Peyer's patch (tissue), 4 donors: ENCODE measurements at regions not wholly inside any gene's neighbourhood (a gene's known extent, or its start where the extent isn't known, plus 50 kb on each side); places are given as distances from the start of the nearest gene placed in this dataset.

Experiments
- DNase-seq, 3 donors: peaks; one replicate each; pipeline ENCODE4 v3.0.0-alpha.2; 2017 to 2019
- H3K27ac ChIP-seq, 4 donors: fragments of 200-600 bp; sonication (generic); one replicate each; pipeline ENCODE4 v1.5.1; 2016 to 2019
- H3K27me3 ChIP-seq, 2 donors: fragments of 200-600 bp; sonication (generic); one replicate each; pipeline ENCODE4 v1.5.1; 2019
- H3K36me3 ChIP-seq, 3 donors: fragments of 200-600 bp; sonication (generic); one replicate each; pipeline ENCODE4 v1.5.1; 2016 to 2019
- H3K4me1 ChIP-seq, 4 donors: fragments of 200-600 bp; sonication (generic); one replicate each; pipeline ENCODE4 v1.5.1; 2016 to 2019
- H3K4me3 ChIP-seq, 4 donors: fragments of 200-600 bp; sonication (generic); 1 replicate in 3 of 4; 2 replicates in 1 of 4; pipeline ENCODE4 v1.5.1; 2016 to 2019; ENCODE audit warnings: mild to moderate bottlenecking in 1 of 4
- H3K9me3 ChIP-seq, 4 donors: fragments of 200-600 bp; sonication (generic); one replicate each; pipeline ENCODE4 v1.5.1; 2016 to 2019; ENCODE audit warnings: mild to moderate bottlenecking in 1 of 4
- POLR2A ChIP-seq, 2 donors: fragments of 450-650 bp; IDR thresholded peaks; one replicate each; pipeline ENCODE4 v1.5.1; 2017; ENCODE audit warnings: antibody characterized with exemption in 2 of 2, mild to moderate bottlenecking in 2 of 2, moderate library complexity in 2 of 2
- TF ChIP-seq, protein P1 (sequence below), 6 experiments: fragments of 450-650 bp in 4 of 6; fragments of 200-600 bp in 2 of 6; sonication (generic) in 1 of 6; IDR thresholded peaks; one replicate each; pipeline ENCODE4 v1.5.1; 2017 to 2019; ENCODE audit warnings: antibody characterized with exemption in 6 of 6, mild to moderate bottlenecking in 3 of 6, moderate library complexity in 1 of 6

DNA sequence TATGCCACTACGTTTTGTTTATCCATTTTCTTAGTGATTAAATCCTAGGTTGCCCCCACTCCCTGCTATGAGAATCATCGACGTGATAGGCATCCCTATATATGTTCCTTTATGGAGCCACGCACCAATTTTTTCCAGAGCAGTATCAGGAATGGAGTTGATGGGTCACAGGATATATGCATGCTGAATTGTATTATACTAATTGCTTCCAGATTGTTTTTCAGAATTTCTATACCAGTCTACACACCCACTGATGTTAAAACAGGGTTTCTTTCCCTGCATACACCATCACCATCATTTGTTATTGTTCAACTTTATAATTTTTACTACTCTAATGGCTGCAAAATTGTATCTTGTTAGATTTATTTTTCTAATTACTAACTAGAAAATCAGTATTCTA is 100.1 kb upstream of the MRPS22 start:
- H3K27me3 ChIP-seq, result no peaks in the 10 kb centered on the region
- no peaks in the 10 kb centered on the region for H3K4me1 ChIP-seq
- no peak overlapping the region for H3K4me3 ChIP-seq
- no peaks in the 10 kb centered on the region for H3K36me3 ChIP-seq
- H3K9me3 ChIP-seq, result no peaks in the 10 kb centered on the region
- no peak for TF ChIP-seq POLR2A (IDR thresholded peaks at IDR 0.05)
- TF ChIP-seq, protein P1, sequence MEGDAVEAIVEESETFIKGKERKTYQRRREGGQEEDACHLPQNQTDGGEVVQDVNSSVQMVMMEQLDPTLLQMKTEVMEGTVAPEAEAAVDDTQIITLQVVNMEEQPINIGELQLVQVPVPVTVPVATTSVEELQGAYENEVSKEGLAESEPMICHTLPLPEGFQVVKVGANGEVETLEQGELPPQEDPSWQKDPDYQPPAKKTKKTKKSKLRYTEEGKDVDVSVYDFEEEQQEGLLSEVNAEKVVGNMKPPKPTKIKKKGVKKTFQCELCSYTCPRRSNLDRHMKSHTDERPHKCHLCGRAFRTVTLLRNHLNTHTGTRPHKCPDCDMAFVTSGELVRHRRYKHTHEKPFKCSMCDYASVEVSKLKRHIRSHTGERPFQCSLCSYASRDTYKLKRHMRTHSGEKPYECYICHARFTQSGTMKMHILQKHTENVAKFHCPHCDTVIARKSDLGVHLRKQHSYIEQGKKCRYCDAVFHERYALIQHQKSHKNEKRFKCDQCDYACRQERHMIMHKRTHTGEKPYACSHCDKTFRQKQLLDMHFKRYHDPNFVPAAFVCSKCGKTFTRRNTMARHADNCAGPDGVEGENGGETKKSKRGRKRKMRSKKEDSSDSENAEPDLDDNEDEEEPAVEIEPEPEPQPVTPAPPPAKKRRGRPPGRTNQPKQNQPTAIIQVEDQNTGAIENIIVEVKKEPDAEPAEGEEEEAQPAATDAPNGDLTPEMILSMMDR (IDR thresholded peaks at IDR 0.05), result no peak
- DNase-seq, result no peak
- H3K27ac ChIP-seq, result no peak overlapping the region

DNA sequence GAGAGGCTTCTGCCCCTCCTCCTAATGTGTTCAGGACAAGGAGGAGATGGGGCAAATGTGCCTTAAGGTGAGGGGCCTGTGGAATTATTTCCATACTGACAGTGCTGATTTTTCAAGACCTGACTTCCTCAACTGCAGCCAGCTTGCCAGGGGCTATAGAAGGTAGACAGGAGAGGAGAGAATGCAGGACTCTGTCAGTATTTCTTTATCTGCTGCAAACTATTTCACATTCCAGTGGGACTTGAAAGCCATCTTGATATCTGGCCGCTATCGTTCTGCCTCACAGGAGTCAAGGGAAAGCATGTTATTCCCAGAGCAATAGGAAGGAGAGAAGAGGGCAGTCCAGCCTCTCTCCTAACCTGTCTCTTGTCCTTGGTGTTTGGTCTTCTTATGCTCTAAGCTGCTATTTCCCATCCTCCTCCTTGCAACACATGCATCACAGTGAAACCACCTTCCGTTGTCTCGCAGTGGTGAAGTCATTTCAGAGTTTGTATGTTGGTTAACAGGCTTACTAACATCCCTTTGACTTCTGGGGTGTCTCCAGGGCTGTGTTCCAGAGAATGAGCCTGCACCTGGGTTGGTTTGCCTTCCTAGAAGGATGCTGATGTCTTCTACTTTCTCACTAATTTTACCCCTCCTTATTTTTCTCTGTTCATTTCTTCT is 95.1 kb upstream of the MRPS22 start:
- no peak for DNase-seq
- no peaks in the 10 kb centered on the region for H3K9me3 ChIP-seq
- no peak for TF ChIP-seq POLR2A (IDR thresholded peaks at IDR 0.05)
- TF ChIP-seq, protein P1 (IDR thresholded peaks at IDR 0.05), result no peak
- H3K4me1 ChIP-seq, result no peaks in the 10 kb centered on the region
- no peak overlapping the region for H3K4me3 ChIP-seq
- no peaks in the 10 kb centered on the region for H3K27me3 ChIP-seq
- H3K27ac ChIP-seq, result no peak overlapping the region
- H3K36me3 ChIP-seq, result no peaks in the 10 kb centered on the region

GRCh38 chr3:139251529-139251928 is 92.3 kb upstream of the MRPS22 start:
- TF ChIP-seq POLR2A (IDR thresholded peaks at IDR 0.05), result no peak
- TF ChIP-seq, protein P1 (IDR thresholded peaks at IDR 0.05), result no peak
- H3K36me3 ChIP-seq, result no peaks in the 10 kb centered on the region
- H3K27ac ChIP-seq, result no peak overlapping the region
- no peak for DNase-seq
- no peak overlapping the region for H3K4me3 ChIP-seq
- no peaks in the 10 kb centered on the region for H3K4me1 ChIP-seq
- H3K27me3 ChIP-seq, result no peaks in the 10 kb centered on the region
- H3K9me3 ChIP-seq, result no peaks in the 10 kb centered on the region

- Histone ChIP-seq H3K4me1 (no peaks in the 10 kb centered on the region), H3K36me3 (no peaks in the 10 kb centered on the region), H3K4me3 (no peak overlapping the region), H3K27me3 (no peaks in the 10 kb centered on the region), H3K9me3 (no peaks in the 10 kb centered on the region), H3K27ac (no peak overlapping the region)
- DNase-seq, result no peak
- TF ChIP-seq, protein P1 (IDR thresholded peaks at IDR 0.05), result no peak
- TF ChIP-seq POLR2A (IDR thresholded peaks at IDR 0.05), result no peak
These were observed 91.1 kb upstream of the MRPS22 start for GRCh38 chr3:139252719-139253118.

GRCh38 chr3:139258276-139258675 is 85.5 kb upstream of the MRPS22 start:
- no peaks in the 10 kb centered on the region for H3K9me3 ChIP-seq
- H3K4me3 ChIP-seq, result no peak overlapping the region
- DNase-seq, result no peak
- no peaks in the 10 kb centered on the region for H3K27me3 ChIP-seq
- H3K4me1 ChIP-seq, result no peaks in the 10 kb centered on the region
- TF ChIP-seq, protein P1 (IDR thresholded peaks at IDR 0.05), result no peak
- no peak for TF ChIP-seq POLR2A (IDR thresholded peaks at IDR 0.05)
- no peaks in the 10 kb centered on the region for H3K36me3 ChIP-seq
- H3K27ac ChIP-seq, result no peak overlapping the region

DNA sequence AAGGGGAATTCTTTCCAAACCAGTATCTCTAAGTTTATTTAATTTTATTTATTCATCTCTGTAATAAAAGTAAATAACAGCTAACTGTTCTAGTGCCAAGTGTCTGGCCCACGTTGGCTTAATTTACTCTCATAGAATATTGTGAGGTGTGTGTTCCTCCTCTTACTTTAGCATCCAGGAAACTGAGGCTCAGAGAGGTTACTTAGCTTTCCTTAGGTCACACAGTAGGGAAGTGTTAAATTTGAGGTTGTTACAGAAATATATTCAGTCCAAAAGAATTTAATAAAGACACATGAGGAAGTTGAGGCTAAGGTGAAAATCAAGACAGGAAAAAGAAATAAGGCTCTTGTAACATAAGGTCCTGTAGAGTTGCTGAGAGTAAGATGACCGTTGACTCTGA is 84.4 kb upstream of the MRPS22 start:
- H3K4me1 ChIP-seq, result no peaks in the 10 kb centered on the region
- H3K36me3 ChIP-seq, result no peaks in the 10 kb centered on the region
- TF ChIP-seq, protein P1 (IDR thresholded peaks at IDR 0.05), result no peak
- TF ChIP-seq POLR2A (IDR thresholded peaks at IDR 0.05), result no peak
- H3K9me3 ChIP-seq, result no peaks in the 10 kb centered on the region
- no peak for DNase-seq
- no peaks in the 10 kb centered on the region for H3K27me3 ChIP-seq
- H3K4me3 ChIP-seq, result no peak overlapping the region
- H3K27ac ChIP-seq, result no peak overlapping the region
